ENCODE measurements at regions not wholly inside any gene's neighbourhood (a gene's known extent, or its start where the extent isn't known, plus 50 kb on each side); places are given as distances from the start of the nearest gene placed in this dataset.

GRCh38 chr2:138898855-138899254 is 118.7 kb upstream of the NXPH2 start:
- ATAC-seq (no peak), DNase-seq (ENCODE audit: extremely low read depth in 1 of 4, low spot score in 3 of 4) (no peak), FAIRE-seq (no peak)
- H2AFZ ChIP-seq (ENCODE audit: low read depth, low read length), result no peak overlapping the region
- H3K4me1 ChIP-seq (replicated peaks in 1 of 2; ENCODE audit: control insufficient read depth in 2 of 2, insufficient read depth in 2 of 2, low read length in 2 of 2), result no peaks in the 10 kb centered on the region
- H3K79me2 ChIP-seq (ENCODE audit: control insufficient read depth, insufficient read depth, low read length), result no peaks in the 10 kb centered on the region
- no peaks in the 10 kb centered on the region for H3K9me1 ChIP-seq (ENCODE audit: control insufficient read depth, insufficient read depth, low read length)
- no peak overlapping the region for H3K4me3 ChIP-seq
- no peaks in the 10 kb centered on the region for H4K20me1 ChIP-seq (replicated peaks; ENCODE audit: control insufficient read depth, insufficient read depth, low read length)
- no peak overlapping the region for H3K9ac ChIP-seq (ENCODE audit: insufficient read depth in 1 of 2, low read depth in 2 of 2, low read length in 2 of 2)
- CTCF ChIA-PET (ENCODE audit: low intra/inter-chr PET ratio), result no interaction called here
- POLR2A ChIA-PET, result no interaction called here
- in situ Hi-C loops (cut with MboI), result no loop called here
- H3K27ac ChIP-seq (ENCODE audit: extremely low read depth, low read depth, low read length), result no peak overlapping the region
- no peak overlapping the region for H3K4me2 ChIP-seq (ENCODE audit: insufficient read depth, low read length)
- H3K27me3 ChIP-seq (ENCODE audit: control insufficient read depth in 2 of 2, insufficient read depth in 2 of 2, low read length in 2 of 2), result no peaks in the 10 kb centered on the region
- no TSS peak for BruUV-seq (replicated peaks)
- H3K9me3 ChIP-seq (replicated peaks; ENCODE audit: control insufficient read depth, insufficient read depth, low read depth, low read length), result no peaks in the 10 kb centered on the region; the same call in 1 of the 2 replicates
- intact Hi-C loops (cut with micrococcal nuclease), result no loop called here
- TF ChIP-seq, protein P1, sequence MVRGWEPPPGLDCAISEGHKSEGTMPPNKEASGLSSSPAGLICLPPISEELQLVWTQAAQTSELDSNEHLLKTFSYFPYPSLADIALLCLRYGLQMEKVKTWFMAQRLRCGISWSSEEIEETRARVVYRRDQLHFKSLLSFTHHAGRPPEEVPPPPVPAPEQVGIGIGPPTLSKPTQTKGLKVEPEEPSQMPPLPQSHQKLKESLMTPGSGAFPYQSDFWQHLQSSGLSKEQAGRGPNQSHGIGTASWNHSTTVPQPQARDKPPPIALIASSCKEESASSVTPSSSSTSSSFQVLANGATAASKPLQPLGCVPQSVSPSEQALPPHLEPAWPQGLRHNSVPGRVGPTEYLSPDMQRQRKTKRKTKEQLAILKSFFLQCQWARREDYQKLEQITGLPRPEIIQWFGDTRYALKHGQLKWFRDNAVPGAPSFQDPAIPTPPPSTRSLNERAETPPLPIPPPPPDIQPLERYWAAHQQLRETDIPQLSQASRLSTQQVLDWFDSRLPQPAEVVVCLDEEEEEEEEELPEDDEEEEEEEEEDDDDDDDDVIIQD (CRISPR knock-in tag; IDR thresholded peaks at IDR 0.05), result no peak
- TF ChIP-seq ZBTB2 (IDR thresholded peaks at IDR 0.05), result no peak
- no peak for TF ChIP-seq YBX1 (IDR thresholded peaks at IDR 0.05)
- TF ChIP-seq AFF1 (IDR thresholded peaks at IDR 0.05; ENCODE audit: low read depth in 1 of 2, partially characterized antibody in 2 of 2), result no peak
- TF ChIP-seq SAFB (IDR thresholded peaks at IDR 0.05; ENCODE audit: borderline replicate concordance, low read depth, low read length), result no peak
- no peak for TF ChIP-seq HMG20B (CRISPR knock-in tag; IDR thresholded peaks at IDR 0.05)
- TF ChIP-seq ZKSCAN1 (IDR thresholded peaks at IDR 0.05; ENCODE audit: low read depth, low read length), result no peak
- no peak for TF ChIP-seq HCFC1 (IDR thresholded peaks at IDR 0.05; ENCODE audit: low read depth, low read length)
- no peak for TF ChIP-seq ZNF830 (CRISPR knock-in tag; IDR thresholded peaks at IDR 0.05)
- TF ChIP-seq ZNF174 (CRISPR knock-in tag; IDR thresholded peaks at IDR 0.05), result no peak
- TF ChIP-seq ASH1L (IDR thresholded peaks at IDR 0.05; ENCODE audit: borderline replicate concordance, low read depth, partially characterized antibody), result no peak
- no peaks in the 10 kb centered on the region for H3K36me3 ChIP-seq (ENCODE audit: control insufficient read depth, insufficient read depth, low read length)
